H1 (cell line): ENCODE measurements at regions not wholly inside any gene's neighbourhood (a gene's known extent, or its start where the extent isn't known, plus 50 kb on each side); places are given as distances from the start of the nearest gene placed in this dataset.

Experiments used
- POLR2A ChIP-seq, 2 experiments: IDR thresholded peaks; 1 replicate in 1 of 2; 2 replicates in 1 of 2; pipeline ENCODE4 v1.6.1; 2011; ENCODE audit warnings: low read depth in 2 of 2, low read length in 2 of 2, mild to moderate bottlenecking in 2 of 2; ENCODE audit errors: control extremely low read depth in 1 of 2
- RNF2 ChIP-seq: fragments of 200-900, 300-1000 bp; sonication (generic); IDR thresholded peaks from 2 replicates; pipeline ENCODE4 v1.7.1; 2016; ENCODE audit warnings: borderline replicate concordance, low read depth, mild to moderate bottlenecking, antibody characterized with exemption, low read length; ENCODE audit not compliant: poor library complexity, severe bottlenecking; ENCODE audit errors: missing control alignments
- SIN3A ChIP-seq, 2 experiments: IDR thresholded peaks in 1 of 2; conservative IDR thresholded peaks in 1 of 2; 2 replicates each; pipeline ENCODE4 v1.6.1; 2011 to 2012; ENCODE audit warnings: low read length in 2 of 2, improper control_type of control experiment in 1 of 2, low read depth in 1 of 2, mild to moderate bottlenecking in 1 of 2
- TF ChIP-seq, protein P1 (sequence below): fragments of 300-600 bp; sonication (generic); IDR thresholded peaks from 2 replicates; pipeline ENCODE4 v1.7.1; 2012; ENCODE audit warnings: low read length, moderate library complexity, mild to moderate bottlenecking, inconsistent platforms; ENCODE audit not compliant: insufficient replicate concordance

DNA sequence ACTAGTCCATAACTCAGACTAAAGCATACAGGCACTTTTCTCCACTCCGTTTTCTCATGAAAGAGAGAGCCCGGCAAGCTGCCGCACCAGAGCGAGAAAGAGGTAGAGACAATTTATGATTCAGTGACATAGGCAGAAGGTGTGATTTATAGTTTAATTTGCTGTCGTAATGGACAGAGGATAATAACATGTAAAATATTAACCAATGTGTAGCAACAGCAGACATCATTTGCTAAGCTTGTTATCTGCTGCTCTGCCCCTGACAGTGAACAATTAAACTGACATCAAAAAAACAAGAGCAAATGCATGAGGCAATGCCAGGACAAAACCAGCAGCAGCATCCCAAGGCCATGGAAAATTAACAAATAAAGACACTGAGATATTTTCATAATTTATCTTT, 214.0 kb downstream of the ATG4C start (continued):
- TF ChIP-seq, protein P1, sequence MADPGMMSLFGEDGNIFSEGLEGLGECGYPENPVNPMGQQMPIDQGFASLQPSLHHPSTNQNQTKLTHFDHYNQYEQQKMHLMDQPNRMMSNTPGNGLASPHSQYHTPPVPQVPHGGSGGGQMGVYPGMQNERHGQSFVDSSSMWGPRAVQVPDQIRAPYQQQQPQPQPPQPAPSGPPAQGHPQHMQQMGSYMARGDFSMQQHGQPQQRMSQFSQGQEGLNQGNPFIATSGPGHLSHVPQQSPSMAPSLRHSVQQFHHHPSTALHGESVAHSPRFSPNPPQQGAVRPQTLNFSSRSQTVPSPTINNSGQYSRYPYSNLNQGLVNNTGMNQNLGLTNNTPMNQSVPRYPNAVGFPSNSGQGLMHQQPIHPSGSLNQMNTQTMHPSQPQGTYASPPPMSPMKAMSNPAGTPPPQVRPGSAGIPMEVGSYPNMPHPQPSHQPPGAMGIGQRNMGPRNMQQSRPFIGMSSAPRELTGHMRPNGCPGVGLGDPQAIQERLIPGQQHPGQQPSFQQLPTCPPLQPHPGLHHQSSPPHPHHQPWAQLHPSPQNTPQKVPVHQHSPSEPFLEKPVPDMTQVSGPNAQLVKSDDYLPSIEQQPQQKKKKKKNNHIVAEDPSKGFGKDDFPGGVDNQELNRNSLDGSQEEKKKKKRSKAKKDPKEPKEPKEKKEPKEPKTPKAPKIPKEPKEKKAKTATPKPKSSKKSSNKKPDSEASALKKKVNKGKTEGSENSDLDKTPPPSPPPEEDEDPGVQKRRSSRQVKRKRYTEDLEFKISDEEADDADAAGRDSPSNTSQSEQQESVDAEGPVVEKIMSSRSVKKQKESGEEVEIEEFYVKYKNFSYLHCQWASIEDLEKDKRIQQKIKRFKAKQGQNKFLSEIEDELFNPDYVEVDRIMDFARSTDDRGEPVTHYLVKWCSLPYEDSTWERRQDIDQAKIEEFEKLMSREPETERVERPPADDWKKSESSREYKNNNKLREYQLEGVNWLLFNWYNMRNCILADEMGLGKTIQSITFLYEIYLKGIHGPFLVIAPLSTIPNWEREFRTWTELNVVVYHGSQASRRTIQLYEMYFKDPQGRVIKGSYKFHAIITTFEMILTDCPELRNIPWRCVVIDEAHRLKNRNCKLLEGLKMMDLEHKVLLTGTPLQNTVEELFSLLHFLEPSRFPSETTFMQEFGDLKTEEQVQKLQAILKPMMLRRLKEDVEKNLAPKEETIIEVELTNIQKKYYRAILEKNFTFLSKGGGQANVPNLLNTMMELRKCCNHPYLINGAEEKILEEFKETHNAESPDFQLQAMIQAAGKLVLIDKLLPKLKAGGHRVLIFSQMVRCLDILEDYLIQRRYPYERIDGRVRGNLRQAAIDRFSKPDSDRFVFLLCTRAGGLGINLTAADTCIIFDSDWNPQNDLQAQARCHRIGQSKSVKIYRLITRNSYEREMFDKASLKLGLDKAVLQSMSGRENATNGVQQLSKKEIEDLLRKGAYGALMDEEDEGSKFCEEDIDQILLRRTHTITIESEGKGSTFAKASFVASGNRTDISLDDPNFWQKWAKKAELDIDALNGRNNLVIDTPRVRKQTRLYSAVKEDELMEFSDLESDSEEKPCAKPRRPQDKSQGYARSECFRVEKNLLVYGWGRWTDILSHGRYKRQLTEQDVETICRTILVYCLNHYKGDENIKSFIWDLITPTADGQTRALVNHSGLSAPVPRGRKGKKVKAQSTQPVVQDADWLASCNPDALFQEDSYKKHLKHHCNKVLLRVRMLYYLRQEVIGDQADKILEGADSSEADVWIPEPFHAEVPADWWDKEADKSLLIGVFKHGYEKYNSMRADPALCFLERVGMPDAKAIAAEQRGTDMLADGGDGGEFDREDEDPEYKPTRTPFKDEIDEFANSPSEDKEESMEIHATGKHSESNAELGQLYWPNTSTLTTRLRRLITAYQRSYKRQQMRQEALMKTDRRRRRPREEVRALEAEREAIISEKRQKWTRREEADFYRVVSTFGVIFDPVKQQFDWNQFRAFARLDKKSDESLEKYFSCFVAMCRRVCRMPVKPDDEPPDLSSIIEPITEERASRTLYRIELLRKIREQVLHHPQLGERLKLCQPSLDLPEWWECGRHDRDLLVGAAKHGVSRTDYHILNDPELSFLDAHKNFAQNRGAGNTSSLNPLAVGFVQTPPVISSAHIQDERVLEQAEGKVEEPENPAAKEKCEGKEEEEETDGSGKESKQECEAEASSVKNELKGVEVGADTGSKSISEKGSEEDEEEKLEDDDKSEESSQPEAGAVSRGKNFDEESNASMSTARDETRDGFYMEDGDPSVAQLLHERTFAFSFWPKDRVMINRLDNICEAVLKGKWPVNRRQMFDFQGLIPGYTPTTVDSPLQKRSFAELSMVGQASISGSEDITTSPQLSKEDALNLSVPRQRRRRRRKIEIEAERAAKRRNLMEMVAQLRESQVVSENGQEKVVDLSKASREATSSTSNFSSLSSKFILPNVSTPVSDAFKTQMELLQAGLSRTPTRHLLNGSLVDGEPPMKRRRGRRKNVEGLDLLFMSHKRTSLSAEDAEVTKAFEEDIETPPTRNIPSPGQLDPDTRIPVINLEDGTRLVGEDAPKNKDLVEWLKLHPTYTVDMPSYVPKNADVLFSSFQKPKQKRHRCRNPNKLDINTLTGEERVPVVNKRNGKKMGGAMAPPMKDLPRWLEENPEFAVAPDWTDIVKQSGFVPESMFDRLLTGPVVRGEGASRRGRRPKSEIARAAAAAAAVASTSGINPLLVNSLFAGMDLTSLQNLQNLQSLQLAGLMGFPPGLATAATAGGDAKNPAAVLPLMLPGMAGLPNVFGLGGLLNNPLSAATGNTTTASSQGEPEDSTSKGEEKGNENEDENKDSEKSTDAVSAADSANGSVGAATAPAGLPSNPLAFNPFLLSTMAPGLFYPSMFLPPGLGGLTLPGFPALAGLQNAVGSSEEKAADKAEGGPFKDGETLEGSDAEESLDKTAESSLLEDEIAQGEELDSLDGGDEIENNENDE, result no peak
- TF ChIP-seq RNF2, result no peak
- TF ChIP-seq SIN3A (conservative IDR thresholded peaks at IDR 0.05 in 1 of 2, IDR thresholded peaks at IDR 0.05 in 1 of 2; ENCODE audit: low read depth in 1 of 2, low read length in 2 of 2), result no peak
- no peak for TF ChIP-seq POLR2A (IDR thresholded peaks at IDR 0.05; ENCODE audit: control extremely low read depth in 1 of 2, low read depth in 2 of 2, low read length in 2 of 2)
